Suprapubic skin (tissue), 3 donors: ENCODE measurements at regions not wholly inside any gene's neighbourhood (a gene's known extent, or its start where the extent isn't known, plus 50 kb on each side); places are given as distances from the start of the nearest gene placed in this dataset.

ENCODE experiments used
- POLR2A ChIP-seq, 2 donors: fragments of 450-650 bp; IDR thresholded peaks; one replicate each; pipeline ENCODE4 v1.6.1; 2017; ENCODE audit warnings: antibody characterized with exemption in 2 of 2, mild to moderate bottlenecking in 2 of 2, moderate library complexity in 2 of 2
- TF ChIP-seq, protein P1 (sequence below), 2 donors: fragments of 200-600 bp in 1 of 2; fragments of 450-650 bp in 1 of 2; sonication (generic) in 1 of 2; IDR thresholded peaks; one replicate each; pipeline ENCODE4 v1.5.1; 2016 to 2019; ENCODE audit warnings: antibody characterized with exemption in 2 of 2, mild to moderate bottlenecking in 1 of 2, moderate library complexity in 1 of 2

DNA sequence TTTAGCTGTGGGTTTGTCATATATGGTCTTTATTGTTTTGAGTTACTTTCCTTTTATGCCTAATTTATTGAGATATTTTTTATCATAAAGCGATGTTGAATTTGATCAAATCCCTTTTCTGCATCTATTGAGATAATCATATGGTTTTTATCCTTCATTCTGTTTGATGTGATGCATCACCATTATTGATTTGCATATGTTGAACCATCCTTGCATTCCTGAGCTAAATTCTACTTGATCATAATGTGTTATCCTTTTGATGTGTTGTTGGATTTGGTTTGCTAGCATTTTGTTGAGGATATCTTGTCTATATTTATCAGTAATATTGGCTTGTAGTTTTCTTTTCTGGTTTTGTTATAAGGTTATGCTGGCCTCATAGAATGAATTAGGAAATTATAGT lies 308.5 kb downstream of the ADCYAP1 start:
- TF ChIP-seq, protein P1, sequence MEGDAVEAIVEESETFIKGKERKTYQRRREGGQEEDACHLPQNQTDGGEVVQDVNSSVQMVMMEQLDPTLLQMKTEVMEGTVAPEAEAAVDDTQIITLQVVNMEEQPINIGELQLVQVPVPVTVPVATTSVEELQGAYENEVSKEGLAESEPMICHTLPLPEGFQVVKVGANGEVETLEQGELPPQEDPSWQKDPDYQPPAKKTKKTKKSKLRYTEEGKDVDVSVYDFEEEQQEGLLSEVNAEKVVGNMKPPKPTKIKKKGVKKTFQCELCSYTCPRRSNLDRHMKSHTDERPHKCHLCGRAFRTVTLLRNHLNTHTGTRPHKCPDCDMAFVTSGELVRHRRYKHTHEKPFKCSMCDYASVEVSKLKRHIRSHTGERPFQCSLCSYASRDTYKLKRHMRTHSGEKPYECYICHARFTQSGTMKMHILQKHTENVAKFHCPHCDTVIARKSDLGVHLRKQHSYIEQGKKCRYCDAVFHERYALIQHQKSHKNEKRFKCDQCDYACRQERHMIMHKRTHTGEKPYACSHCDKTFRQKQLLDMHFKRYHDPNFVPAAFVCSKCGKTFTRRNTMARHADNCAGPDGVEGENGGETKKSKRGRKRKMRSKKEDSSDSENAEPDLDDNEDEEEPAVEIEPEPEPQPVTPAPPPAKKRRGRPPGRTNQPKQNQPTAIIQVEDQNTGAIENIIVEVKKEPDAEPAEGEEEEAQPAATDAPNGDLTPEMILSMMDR (IDR thresholded peaks at IDR 0.05): no peak
- no peak for TF ChIP-seq POLR2A (IDR thresholded peaks at IDR 0.05)
